Calu3 (cell line): ENCODE measurements at regions not wholly inside any gene's neighbourhood (a gene's known extent, or its start where the extent isn't known, plus 50 kb on each side); places are given as distances from the start of the nearest gene placed in this dataset.

Source experiments
- BruUV-seq: library from RNA; stranded (reverse); fragments of 400-500 nt; replicated peaks from 2 replicates; lab custom pipeline; 2021; lab: Mats Ljungman, UMichigan
- CTCF ChIA-PET: fragments of 300-600 bp; sonication (Branson Sonifier 250); formaldehyde crosslinking; loops from one replicate; lab custom pipeline; 2022; ENCODE audit warnings: antibody characterized with exemption; lab: Charles Lee
- DNase-seq: peaks from one replicate; pipeline ENCODE4 v3.0.0; 2022
- H3K27ac Mint-ChIP-seq: one replicate; pipeline ENCODE4 v1.8.0; 2022; ENCODE audit warnings: mixed read lengths; ENCODE audit not compliant: unreplicated experiment
- H3K27me3 Mint-ChIP-seq: one replicate; pipeline ENCODE4 v1.8.0; 2022; ENCODE audit warnings: mixed read lengths; ENCODE audit not compliant: unreplicated experiment
- H3K36me3 Mint-ChIP-seq: one replicate; pipeline ENCODE4 v1.8.0; 2022; ENCODE audit warnings: mild to moderate bottlenecking, moderate library complexity, mixed read lengths; ENCODE audit not compliant: insufficient read depth, unreplicated experiment
- H3K4me1 Mint-ChIP-seq: one replicate; pipeline ENCODE4 v1.8.0; 2022; ENCODE audit warnings: mild to moderate bottlenecking, low read depth, mixed read lengths; ENCODE audit not compliant: unreplicated experiment
- H3K4me3 Mint-ChIP-seq: one replicate; pipeline ENCODE4 v1.8.0; 2022; ENCODE audit warnings: mild to moderate bottlenecking, low read depth, moderate library complexity, mixed read lengths; ENCODE audit not compliant: unreplicated experiment
- H3K9me3 Mint-ChIP-seq: one replicate; pipeline ENCODE4 v1.8.0; 2022; ENCODE audit warnings: low read depth, mixed read lengths; ENCODE audit not compliant: unreplicated experiment
- intact Hi-C: fragments of 100-400 bp; cut with micrococcal nuclease; formaldehyde crosslinking; loops from one replicate; pipeline ENCODE4 v1.10.0; 2022; ENCODE audit not compliant: unreplicated experiment
- TF ChIP-seq, protein P1 (sequence below): fragments of 200-600 bp; IDR thresholded peaks from one replicate; pipeline ENCODE4 v1.8.0; 2022; ENCODE audit warnings: antibody characterized with exemption; ENCODE audit not compliant: unreplicated experiment

DNA sequence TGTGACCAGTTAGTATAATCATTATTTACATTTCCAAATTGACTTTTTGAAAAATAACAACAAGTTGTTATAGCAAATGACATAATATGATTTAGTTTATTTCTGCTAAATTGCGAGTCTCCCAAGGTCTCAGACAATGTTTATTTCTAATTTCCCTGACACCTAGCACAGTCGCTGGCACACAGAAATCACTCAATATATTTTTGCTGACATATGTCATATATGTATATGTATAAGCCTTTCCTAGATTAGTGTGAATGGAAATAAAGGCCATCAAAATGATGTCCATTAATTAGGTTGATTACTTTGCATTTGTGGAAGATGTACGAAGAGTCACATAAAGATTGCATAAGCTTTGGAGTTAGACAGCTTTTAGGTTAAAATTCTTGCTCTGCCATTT is 136.7 kb upstream of the CDH2 start:
- no TSS peak for BruUV-seq
- no peaks in the 10 kb centered on the region for H3K36me3 Mint-ChIP-seq
- TF ChIP-seq, protein P1, sequence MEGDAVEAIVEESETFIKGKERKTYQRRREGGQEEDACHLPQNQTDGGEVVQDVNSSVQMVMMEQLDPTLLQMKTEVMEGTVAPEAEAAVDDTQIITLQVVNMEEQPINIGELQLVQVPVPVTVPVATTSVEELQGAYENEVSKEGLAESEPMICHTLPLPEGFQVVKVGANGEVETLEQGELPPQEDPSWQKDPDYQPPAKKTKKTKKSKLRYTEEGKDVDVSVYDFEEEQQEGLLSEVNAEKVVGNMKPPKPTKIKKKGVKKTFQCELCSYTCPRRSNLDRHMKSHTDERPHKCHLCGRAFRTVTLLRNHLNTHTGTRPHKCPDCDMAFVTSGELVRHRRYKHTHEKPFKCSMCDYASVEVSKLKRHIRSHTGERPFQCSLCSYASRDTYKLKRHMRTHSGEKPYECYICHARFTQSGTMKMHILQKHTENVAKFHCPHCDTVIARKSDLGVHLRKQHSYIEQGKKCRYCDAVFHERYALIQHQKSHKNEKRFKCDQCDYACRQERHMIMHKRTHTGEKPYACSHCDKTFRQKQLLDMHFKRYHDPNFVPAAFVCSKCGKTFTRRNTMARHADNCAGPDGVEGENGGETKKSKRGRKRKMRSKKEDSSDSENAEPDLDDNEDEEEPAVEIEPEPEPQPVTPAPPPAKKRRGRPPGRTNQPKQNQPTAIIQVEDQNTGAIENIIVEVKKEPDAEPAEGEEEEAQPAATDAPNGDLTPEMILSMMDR: no peak
- H3K4me1 Mint-ChIP-seq: no peaks in the 10 kb centered on the region
- CTCF ChIA-PET: no interaction called here
- DNase-seq: no peak
- H3K27me3 Mint-ChIP-seq: no peaks in the 10 kb centered on the region
- no peaks in the 10 kb centered on the region for H3K9me3 Mint-ChIP-seq
- intact Hi-C loops: no loop called here
- H3K4me3 Mint-ChIP-seq: no peak overlapping the region
- no peak overlapping the region for H3K27ac Mint-ChIP-seq

DNA sequence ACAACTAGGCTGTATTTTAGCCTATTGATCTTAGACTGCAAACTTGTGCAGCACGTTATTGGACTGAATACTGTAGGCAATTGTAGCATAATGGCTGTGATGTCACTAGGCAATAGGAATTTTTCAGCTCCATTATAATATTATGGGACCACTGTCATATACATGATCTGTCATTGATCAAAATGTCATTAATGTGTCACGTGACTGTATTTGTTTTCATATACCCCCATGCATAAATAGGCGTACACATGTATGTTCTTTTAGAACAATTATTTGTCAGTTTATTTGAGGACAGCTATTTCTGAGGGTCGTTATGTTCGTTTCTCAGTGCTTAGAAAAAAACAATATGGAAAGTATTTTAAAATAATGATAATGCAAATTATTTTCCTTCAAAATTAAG is 111.9 kb upstream of the CDH2 start:
- Mint-ChIP-seq H3K36me3 (no peaks in the 10 kb centered on the region), H3K4me3 (no peak overlapping the region), H3K27ac (no peak overlapping the region), H3K9me3 (no peaks in the 10 kb centered on the region), H3K27me3 (no peaks in the 10 kb centered on the region), H3K4me1 (no peaks in the 10 kb centered on the region)
- TF ChIP-seq, protein P1: no peak
- intact Hi-C loops: no loop called here
- DNase-seq: no peak
- no TSS peak for BruUV-seq
- CTCF ChIA-PET: no interaction called here

DNA sequence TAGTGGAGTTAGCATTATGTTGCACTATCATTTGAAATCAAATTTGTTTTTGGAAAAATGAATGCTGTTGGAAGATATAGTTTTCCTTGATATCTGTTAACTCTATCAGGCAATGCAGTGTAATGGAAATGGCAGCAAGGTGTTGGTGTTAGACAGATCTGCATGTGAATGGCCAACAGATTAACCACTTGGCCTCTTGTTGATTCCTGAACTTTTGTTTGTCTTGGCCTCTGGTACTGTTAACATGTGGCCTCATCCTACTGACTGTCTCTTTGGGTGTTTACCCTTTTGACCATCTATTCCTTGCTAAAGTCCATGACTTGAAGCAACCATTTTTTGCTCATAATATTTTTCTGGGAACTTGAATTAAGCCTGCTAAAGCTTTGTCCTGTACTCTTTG is 110.2 kb upstream of the CDH2 start:
- intact Hi-C loops: no loop called here
- no peak for DNase-seq
- CTCF ChIA-PET: no interaction called here
- Mint-ChIP-seq H3K27me3 (no peaks in the 10 kb centered on the region), H3K4me1 (no peaks in the 10 kb centered on the region), H3K4me3 (no peak overlapping the region), H3K36me3 (no peaks in the 10 kb centered on the region), H3K9me3 (no peaks in the 10 kb centered on the region), H3K27ac (no peak overlapping the region)
- no TSS peak for BruUV-seq
- TF ChIP-seq, protein P1: no peak

DNA sequence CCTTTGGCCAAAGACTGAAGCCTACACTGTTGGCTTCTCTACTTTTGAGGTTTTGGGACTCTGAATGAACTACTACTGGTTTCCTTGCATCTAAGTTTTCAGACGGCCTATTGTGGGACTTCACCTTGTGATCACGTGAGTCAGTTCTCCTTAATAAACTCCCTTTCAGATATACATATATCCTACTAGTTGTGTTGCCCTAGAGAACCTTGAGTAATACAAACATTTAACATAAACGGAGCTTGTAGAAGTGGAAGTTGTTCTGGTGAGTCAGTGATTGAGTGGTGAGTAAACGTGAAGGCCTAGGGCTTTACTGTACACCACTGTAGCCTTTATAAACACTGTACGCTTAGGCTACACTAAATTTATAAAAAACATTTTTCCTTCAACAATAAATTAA is 107.2 kb upstream of the CDH2 start:
- TF ChIP-seq, protein P1: no peak
- CTCF ChIA-PET: interaction anchor here (0.9 kb wide), 1 partner anchor 25 kb away, joined by 3 read pairs; no protein-coding TSS in a partner anchor
- H3K4me3 Mint-ChIP-seq: no peak overlapping the region
- no peak for DNase-seq
- H3K9me3 Mint-ChIP-seq: no peaks in the 10 kb centered on the region
- intact Hi-C loops: no loop called here
- no peak overlapping the region for H3K27ac Mint-ChIP-seq
- no TSS peak for BruUV-seq
- no peaks in the 10 kb centered on the region for H3K4me1 Mint-ChIP-seq
- no peaks in the 10 kb centered on the region for H3K27me3 Mint-ChIP-seq
- no peaks in the 10 kb centered on the region for H3K36me3 Mint-ChIP-seq
